Spinal cord (tissue), 9 donors: ENCODE measurements at regions not wholly inside any gene's neighbourhood (a gene's known extent, or its start where the extent isn't known, plus 50 kb on each side); places are given as distances from the start of the nearest gene placed in this dataset.

Experiments used
- DNase-seq, 6 donors: peaks; one replicate each; pipeline versions ENCODE4 v3.0.0 to v3.0.0-alpha.2; 2013 to 2015; ENCODE audit warnings: low spot score in 6 of 6, low read depth in 4 of 6
- H3K27ac ChIP-seq: one replicate; pipeline ENCODE4 v1.5.1; 2013; ENCODE audit warnings: low read depth, low read length, control low read depth
- H3K27me3 ChIP-seq: one replicate; pipeline ENCODE4 v1.6.1; 2013; ENCODE audit warnings: low read length; ENCODE audit not compliant: control insufficient read depth, insufficient read depth
- H3K36me3 ChIP-seq: one replicate; pipeline ENCODE4 v1.6.1; 2013; ENCODE audit warnings: low read length; ENCODE audit not compliant: control insufficient read depth, insufficient read depth
- H3K4me1 ChIP-seq: one replicate; pipeline ENCODE4 v1.6.1; 2013; ENCODE audit warnings: low read length; ENCODE audit not compliant: control insufficient read depth, insufficient read depth
- H3K4me3 ChIP-seq: one replicate; pipeline ENCODE4 v1.5.1; 2013; ENCODE audit warnings: low read depth, low read length, control low read depth
- H3K9me3 ChIP-seq: one replicate; pipeline ENCODE4 v1.6.1; 2013; ENCODE audit warnings: low read length; ENCODE audit not compliant: control insufficient read depth, insufficient read depth
- WGBS: methylation state at CpG from one replicate; pipeline ENCODE4 v1.1.5; 2013; ENCODE audit warnings: missing lambda C conversion rate; ENCODE audit not compliant: insufficient coverage; 5-methylcytosine and 5-hydroxymethylcytosine counted together
- donor health status: healthy.

DNA sequence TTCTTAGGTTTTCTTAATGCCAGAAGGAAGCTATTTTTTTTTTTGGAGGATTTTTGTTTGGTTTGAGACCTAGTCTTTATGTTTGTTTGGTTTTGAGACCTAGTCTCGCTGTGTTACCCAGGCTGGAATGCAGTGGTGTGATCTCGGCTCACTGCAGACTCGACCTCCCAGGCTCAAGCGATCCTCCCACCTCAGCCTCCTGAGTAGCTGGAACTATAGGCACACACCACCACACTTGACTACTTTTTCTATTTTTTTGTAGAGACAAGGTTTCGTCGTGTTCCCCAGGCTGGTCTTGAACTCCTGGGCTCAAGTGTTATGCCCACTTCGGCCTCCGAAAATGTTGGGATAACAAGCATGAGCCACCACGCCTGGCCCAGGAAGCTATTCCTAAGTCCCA lies 67.8 kb upstream of the NHSL1 start:
- no peak for DNase-seq
- no peak overlapping the region for H3K27ac ChIP-seq
- H3K36me3 ChIP-seq: no peaks in the 10 kb centered on the region
- H3K27me3 ChIP-seq: peaks cover 2% of the 10 kb centered on the region
- no peak overlapping the region for H3K4me3 ChIP-seq
- no peaks in the 10 kb centered on the region for H3K9me3 ChIP-seq
- peaks cover 13% of the 10 kb centered on the region for H3K4me1 ChIP-seq
- 100% methylated on average over 5 of the region's 9 CpGs for WGBS

DNA sequence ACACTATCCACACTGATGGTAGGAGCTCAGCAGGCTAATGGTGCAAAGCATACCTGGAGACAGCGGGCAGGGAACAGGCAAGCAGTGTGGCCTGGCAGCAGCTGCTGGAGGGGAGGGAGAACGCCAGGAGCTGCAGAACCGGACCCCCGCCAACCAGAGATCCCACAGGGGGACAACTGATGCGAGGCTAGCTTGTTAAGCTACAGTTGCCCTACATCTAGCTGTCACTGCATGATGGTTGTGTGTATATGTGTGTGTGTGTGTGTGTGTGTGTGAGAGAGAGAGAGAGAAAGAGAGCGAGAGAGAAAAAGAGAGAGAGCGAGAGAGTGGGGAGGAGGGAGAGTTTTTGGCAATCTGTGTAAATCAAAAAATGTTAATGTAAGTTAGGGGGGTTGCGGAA lies 69.7 kb upstream of the NHSL1 start:
- 50% methylated on average over 6 of the region's 8 CpGs for WGBS
- Histone ChIP-seq H3K36me3 (no peaks in the 10 kb centered on the region), H3K4me1 (peaks cover 18% of the 10 kb centered on the region), H3K27me3 (peaks cover 2% of the 10 kb centered on the region), H3K27ac (peak overlapping the region; percentile 87), H3K4me3 (peak overlapping the region; percentile 58), H3K9me3 (no peaks in the 10 kb centered on the region)
- peak in 2 of 6 donors; percentile 52 to 73 for DNase-seq

DNA sequence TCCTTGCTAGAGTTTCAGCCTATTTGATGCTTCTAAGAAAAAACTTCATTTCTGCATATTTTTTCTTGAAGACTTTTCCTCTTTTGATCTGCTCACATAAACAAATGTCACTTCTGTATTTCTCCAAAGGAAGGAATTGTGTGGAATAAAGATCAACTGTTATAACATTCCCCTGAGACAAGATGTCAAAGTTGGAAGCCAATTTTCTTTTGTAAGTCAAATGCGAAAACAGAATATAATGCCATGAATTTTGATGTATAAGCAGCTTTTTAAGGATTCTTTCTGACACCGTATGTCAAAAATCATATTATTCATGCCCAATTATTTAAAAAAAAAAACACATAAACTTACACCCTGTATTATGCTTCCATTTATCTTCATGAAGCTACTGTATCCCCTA lies 70.3 kb upstream of the NHSL1 start:
- Histone ChIP-seq H3K27ac (peak overlapping the region; percentile 87), H3K4me3 (peak overlapping the region; percentile 58)
- 50% methylated on average over 1 of the region's 2 CpGs for WGBS

DNA sequence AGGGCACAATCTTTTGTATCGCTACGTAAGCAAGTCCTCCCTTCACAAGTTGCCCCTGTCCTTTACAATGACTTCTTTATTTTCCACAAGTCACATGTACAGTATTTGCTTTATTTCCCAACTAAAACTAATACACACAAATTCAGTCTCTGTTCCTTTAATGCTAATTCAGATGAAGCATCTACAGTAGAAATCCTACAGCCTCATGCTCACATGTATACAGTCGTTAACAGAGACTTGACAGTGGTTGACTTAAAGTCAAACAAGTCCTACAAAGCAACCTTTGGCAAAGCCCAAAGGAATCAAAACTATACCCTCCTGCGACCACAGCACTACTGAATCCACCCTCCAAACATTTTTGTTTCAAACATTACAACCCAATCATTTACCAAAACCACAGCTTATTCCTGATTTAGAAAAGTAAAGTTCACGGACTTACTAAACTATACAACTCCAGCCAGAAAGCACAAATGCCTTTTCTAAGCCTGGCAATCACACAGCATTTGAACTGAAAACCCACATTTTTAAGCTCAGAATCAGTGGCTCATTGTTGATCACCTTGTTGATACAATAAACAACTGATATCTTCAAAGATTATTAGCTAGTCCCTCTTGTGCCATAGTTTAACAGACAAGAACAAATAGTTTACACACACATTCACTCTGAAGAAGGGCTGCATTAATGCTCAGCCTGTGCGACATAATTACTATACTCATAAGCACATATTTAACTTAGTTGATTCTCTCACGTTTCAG lies 70.9 kb upstream of the NHSL1 start:
- Histone ChIP-seq H3K36me3 (no peaks in the 10 kb centered on the region), H3K4me3 (peak overlapping the region; percentile 58), H3K4me1 (peaks cover 18% of the 10 kb centered on the region), H3K27ac (peak overlapping the region; percentile 87), H3K9me3 (no peaks in the 10 kb centered on the region), H3K27me3 (peaks cover 2% of the 10 kb centered on the region)
- peak in 2 of 6 donors; percentile 50 to 59 for DNase-seq
- 40% methylated on average over 7 of the region's 7 CpGs for WGBS

More for the DNA sequence above, 70.3 kb upstream of the NHSL1 start:
- peaks cover 2% of the 10 kb centered on the region for H3K27me3 ChIP-seq
- no peaks in the 10 kb centered on the region for H3K36me3 ChIP-seq
- H3K9me3 ChIP-seq: no peaks in the 10 kb centered on the region
- H3K4me1 ChIP-seq: peaks cover 18% of the 10 kb centered on the region
- peak in 1 of 6 donors; percentile 62 for DNase-seq

DNA sequence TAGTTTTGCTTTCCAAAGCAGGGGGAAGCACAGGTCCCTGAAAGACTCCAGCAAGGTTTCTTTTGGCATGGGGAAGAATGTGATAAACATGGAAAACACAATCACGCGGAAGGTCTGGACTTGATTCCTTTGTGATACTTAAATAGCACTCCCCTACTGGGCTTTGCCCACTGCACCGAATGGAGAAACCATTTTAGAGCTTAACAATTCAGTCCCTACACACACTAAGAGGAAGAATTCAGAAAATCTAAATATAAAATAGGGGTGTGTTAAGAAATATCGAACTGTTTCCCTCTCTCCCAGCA lies 71.4 kb upstream of the NHSL1 start:
- no peaks in the 10 kb centered on the region for H3K9me3 ChIP-seq
- H3K27me3 ChIP-seq: peaks cover 2% of the 10 kb centered on the region
- peak overlapping the region; percentile 87 for H3K27ac ChIP-seq
- H3K4me3 ChIP-seq: peak overlapping the region; percentile 58
- H3K4me1 ChIP-seq: peaks cover 18% of the 10 kb centered on the region
- H3K36me3 ChIP-seq: no peaks in the 10 kb centered on the region
- peak in 2 of 6 donors; percentile 74 to 75 for DNase-seq
- no CpG with 5 or more reads among the region's 4 CpGs for WGBS

DNA sequence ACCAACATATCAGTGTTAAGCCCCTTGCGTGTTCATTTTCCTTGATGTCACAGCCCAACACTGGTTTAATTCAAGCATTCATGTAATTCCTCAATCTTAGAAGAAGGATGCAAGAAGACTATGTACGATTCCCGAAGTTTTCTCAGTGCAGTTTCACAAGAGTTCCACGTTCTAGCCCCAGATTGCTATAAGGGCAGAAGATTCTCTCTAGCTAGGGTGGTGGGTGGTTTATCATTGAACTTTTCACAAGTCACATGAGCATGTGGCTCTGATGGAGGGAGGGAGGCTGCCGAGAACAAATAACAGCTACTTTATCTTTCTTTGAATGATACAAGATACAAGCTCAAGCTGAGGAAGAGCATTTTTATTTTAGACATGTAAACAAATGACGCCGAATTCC lies 71.9 kb upstream of the NHSL1 start:
- no peaks in the 10 kb centered on the region for H3K36me3 ChIP-seq
- peak overlapping the region; percentile 87 for H3K27ac ChIP-seq
- H3K9me3 ChIP-seq: no peaks in the 10 kb centered on the region
- peaks cover 21% of the 10 kb centered on the region for H3K4me1 ChIP-seq
- H3K27me3 ChIP-seq: peaks cover 2% of the 10 kb centered on the region
- peak in 2 of 6 donors; percentile 57 to 61 for DNase-seq
- H3K4me3 ChIP-seq: peak overlapping the region; percentile 58
- WGBS: no CpG with 5 or more reads among the region's 7 CpGs

DNA sequence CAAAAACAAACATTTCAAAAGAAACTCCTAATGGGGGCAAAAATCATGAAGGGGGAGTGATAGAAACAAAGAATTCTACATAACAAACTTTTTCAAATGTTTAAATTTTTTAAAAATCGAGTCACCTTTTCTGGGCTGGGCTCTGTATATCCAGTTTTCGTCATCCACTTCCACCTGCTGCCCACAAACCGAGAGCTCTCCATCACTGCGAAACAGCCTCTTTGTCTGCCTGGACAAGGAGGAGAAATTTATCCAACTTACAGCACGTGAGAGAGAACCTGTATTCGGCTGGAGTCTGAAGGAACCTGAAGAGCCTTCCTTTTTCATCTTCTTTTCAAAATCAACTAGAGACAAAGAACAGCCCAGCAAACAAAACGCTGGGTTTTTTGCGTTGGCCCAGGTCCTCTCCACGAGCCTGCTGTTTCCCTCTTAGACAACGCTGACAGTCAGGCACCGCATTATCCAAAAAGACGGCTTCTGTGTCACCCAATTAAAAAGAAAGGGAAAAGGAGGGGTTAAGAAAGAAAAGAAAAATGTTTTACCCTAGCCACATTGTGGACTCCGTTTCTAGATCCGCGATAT lies 72.4 kb upstream of the NHSL1 start:
- Histone ChIP-seq H3K4me3 (peak overlapping the region; percentile 58), H3K27me3 (peaks cover 2% of the 10 kb centered on the region), H3K36me3 (no peaks in the 10 kb centered on the region), H3K27ac (peak overlapping the region; percentile 87), H3K9me3 (no peaks in the 10 kb centered on the region), H3K4me1 (peaks cover 26% of the 10 kb centered on the region)
- DNase-seq: peak in 2 of 6 donors; percentile 69
- WGBS: 0% methylated on average over 8 of the region's 15 CpGs

DNA sequence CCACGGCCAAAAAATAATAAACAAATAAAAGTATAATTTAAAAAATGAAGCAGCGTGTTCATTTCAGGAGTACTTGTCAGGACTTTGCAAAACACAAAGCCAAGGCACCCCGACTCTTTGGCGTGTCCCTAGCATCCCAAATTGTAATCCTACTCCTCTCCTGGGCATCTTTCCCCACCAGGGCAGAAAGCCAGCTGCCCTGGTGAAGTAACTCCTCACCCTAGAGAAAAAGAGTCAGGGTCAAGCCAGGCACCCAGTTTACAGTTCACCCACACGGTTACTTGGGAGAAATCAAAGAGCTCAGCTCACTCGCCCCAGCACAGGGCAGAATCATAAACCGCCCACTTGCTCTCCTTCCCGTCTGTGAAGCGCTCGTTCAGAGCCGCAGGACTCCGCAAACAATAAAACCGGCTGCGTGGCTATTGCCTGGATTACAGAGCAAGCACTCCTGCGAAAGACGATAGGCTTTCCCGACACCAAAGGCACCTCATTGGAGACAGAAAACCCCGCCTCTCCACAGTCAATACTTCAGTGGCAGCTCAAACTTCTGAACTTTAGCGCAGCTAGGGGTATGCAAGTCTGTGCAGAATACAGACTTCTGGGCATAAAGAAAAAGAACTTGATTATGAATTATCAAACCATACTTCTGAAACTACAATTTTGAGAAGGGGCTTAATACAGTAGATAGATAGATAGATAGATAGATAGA lies 73.0 kb upstream of the NHSL1 start:
- peaks cover 2% of the 10 kb centered on the region for H3K27me3 ChIP-seq
- H3K4me3 ChIP-seq: peak overlapping the region; percentile 58
- no peaks in the 10 kb centered on the region for H3K36me3 ChIP-seq
- 0% methylated on average over 14 of the region's 19 CpGs for WGBS
- DNase-seq: peak in 3 of 6 donors; percentile 70 to 97 (median 95)
- H3K27ac ChIP-seq: peak overlapping the region; percentile 87
- H3K9me3 ChIP-seq: no peaks in the 10 kb centered on the region
- peaks cover 24% of the 10 kb centered on the region for H3K4me1 ChIP-seq

DNA sequence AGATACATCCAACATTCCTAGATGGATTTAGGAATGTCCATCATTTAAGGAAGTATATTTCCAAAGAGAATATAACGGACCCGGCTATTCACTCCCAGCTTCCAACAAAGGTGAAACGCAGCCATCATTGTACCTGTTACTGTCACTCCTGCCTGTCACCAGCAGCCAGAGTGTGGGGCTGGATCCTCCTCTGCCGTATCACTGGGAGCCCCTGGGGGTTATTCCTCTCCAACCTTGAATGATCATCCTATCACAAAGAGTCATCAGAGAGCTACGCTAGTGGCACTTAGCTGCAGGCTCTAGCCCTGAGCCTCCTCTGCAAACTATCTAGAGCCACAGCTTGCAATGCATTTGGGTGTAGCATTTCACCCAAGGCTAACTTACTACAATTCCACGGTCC lies 73.6 kb upstream of the NHSL1 start:
- Histone ChIP-seq H3K27ac (peak overlapping the region; percentile 87), H3K36me3 (no peaks in the 10 kb centered on the region), H3K9me3 (no peaks in the 10 kb centered on the region), H3K27me3 (peaks cover 2% of the 10 kb centered on the region), H3K4me1 (peaks cover 27% of the 10 kb centered on the region), H3K4me3 (no peak overlapping the region)
- WGBS: 59% methylated on average over 5 of the region's 6 CpGs
- DNase-seq: no peak
